KMS-11 (cell line): ENCODE measurements at regions not wholly inside any gene's neighbourhood (a gene's known extent, or its start where the extent isn't known, plus 50 kb on each side); places are given as distances from the start of the nearest gene placed in this dataset.
A peak's percentile ranks its signal among the peaks of the same experiment; 100 is the strongest.

ENCODE experiments used
- H2AFZ ChIP-seq: fragments of 200-600 bp; sonication (generic); 2 replicates; pipeline ENCODE4 v1.6.1; 2016; ENCODE audit warnings: antibody characterized with exemption, mixed run types, low read depth
- H3K27ac ChIP-seq: fragments of 200-600 bp; sonication (generic); 2 replicates; pipeline ENCODE4 v1.6.1; 2016; ENCODE audit warnings: mild to moderate bottlenecking, mixed run types
- H3K27me3 ChIP-seq: fragments of 200-600 bp; sonication (generic); 2 replicates; pipeline ENCODE4 v1.6.1; 2017; ENCODE audit warnings: mild to moderate bottlenecking, low read depth, mixed run types, moderate library complexity; ENCODE audit not compliant: insufficient read depth
- H3K36me3 ChIP-seq: fragments of 200-600 bp; sonication (generic); 2 replicates; pipeline ENCODE4 v1.6.1; 2017; ENCODE audit warnings: mild to moderate bottlenecking, mixed run types; ENCODE audit not compliant: insufficient read depth
- H3K4me1 ChIP-seq: fragments of 200-600 bp; sonication (generic); 2 replicates; pipeline ENCODE4 v1.6.1; 2016; ENCODE audit warnings: mild to moderate bottlenecking, low read depth, mixed run types; ENCODE audit not compliant: poor library complexity, severe bottlenecking
- H3K4me2 ChIP-seq: fragments of 200-600 bp; sonication (generic); 2 replicates; pipeline ENCODE4 v1.7.0; 2016; ENCODE audit warnings: mild to moderate bottlenecking, mixed run types
- H3K4me3 ChIP-seq: fragments of 200-600 bp; sonication (generic); IDR thresholded peaks from 2 replicates; pipeline ENCODE4 v1.6.1; 2017; ENCODE audit warnings: low read depth, low read length, mixed read lengths; ENCODE audit not compliant: insufficient read depth
- H3K79me2 ChIP-seq: fragments of 200-600 bp; sonication (generic); 2 replicates; pipeline ENCODE4 v1.6.1; 2016; ENCODE audit warnings: low read depth, mixed run types; ENCODE audit not compliant: insufficient read depth
- H3K9ac ChIP-seq: fragments of 200-600 bp; sonication (generic); 2 replicates; pipeline ENCODE4 v1.6.1; 2016; ENCODE audit warnings: mild to moderate bottlenecking, mixed run types
- H4K20me1 ChIP-seq: fragments of 200-600 bp; sonication (generic); 2 replicates; pipeline ENCODE4 v1.6.1; 2016; ENCODE audit warnings: mild to moderate bottlenecking, mixed run types; ENCODE audit not compliant: insufficient read depth
- TF ChIP-seq, protein P1 (sequence below): fragments of 200-600 bp; sonication (generic); conservative IDR thresholded peaks from 2 replicates; pipeline ENCODE4 v1.6.1; 2017; ENCODE audit warnings: low read depth, mild to moderate bottlenecking, antibody characterized with exemption, low read length, moderate library complexity, mixed read lengths

DNA sequence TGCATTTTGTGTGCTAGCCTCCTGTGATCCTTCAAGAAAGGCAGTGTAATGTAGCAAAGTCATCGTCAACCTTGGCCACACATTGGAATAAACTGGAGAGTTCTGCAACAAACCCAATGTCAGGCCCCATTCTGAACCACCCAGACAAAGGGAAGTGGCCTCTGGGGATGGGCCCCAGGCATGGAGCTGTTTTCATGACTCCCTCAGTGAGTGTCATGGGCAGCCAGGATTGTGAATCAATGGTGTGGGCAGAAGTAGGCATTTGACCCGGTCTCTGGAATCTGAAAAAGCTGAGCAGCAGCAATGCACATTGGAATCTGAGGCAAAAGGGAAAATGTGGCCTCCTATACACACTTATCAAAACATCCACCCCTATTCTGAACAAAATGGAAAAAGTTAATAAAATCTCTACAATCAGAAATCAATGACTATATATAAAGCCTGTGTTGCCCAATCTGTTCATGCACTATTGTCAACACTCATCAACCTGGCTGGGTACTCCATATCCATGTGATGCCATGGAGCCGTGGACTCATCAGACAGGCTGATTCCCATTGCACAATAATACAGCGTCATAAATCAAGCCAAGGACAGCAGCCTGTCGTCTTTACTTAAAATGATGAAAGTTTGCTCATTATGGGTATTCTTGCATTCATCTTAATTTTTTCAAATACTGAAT lies 134.9 kb upstream of the STMND1 start:
- no peak overlapping the region for H3K4me2 ChIP-seq

DNA sequence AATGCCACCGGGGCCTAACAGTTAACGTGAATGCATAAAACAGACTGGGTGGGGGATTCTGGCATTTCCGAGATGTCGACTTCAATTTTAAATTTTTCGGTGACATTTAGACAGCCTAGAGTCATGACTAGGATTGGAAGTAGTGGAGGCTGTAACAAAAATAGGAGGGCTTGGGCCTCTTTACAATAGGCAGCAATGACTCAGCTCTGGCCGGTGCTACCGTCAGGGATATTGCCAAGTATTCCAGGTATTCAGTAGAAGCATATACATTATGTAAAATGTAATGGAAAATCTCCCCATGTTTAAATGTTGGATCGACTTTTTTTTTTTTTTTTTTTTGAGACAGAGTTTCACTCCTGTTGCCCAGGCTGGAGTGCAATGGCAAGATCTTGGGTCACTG lies 136.2 kb upstream of the STMND1 start:
- Histone ChIP-seq H3K9ac (no peak overlapping the region), H3K4me2 (no peak overlapping the region), H3K4me3 (no peak overlapping the region), H3K79me2 (no peaks in the 10 kb centered on the region), H3K4me1 (no peaks in the 10 kb centered on the region), H3K36me3 (no peaks in the 10 kb centered on the region), H3K27me3 (no peaks in the 10 kb centered on the region), H2AFZ (no peak overlapping the region), H3K27ac (no peak overlapping the region), H4K20me1 (no peaks in the 10 kb centered on the region)
- TF ChIP-seq, protein P1, sequence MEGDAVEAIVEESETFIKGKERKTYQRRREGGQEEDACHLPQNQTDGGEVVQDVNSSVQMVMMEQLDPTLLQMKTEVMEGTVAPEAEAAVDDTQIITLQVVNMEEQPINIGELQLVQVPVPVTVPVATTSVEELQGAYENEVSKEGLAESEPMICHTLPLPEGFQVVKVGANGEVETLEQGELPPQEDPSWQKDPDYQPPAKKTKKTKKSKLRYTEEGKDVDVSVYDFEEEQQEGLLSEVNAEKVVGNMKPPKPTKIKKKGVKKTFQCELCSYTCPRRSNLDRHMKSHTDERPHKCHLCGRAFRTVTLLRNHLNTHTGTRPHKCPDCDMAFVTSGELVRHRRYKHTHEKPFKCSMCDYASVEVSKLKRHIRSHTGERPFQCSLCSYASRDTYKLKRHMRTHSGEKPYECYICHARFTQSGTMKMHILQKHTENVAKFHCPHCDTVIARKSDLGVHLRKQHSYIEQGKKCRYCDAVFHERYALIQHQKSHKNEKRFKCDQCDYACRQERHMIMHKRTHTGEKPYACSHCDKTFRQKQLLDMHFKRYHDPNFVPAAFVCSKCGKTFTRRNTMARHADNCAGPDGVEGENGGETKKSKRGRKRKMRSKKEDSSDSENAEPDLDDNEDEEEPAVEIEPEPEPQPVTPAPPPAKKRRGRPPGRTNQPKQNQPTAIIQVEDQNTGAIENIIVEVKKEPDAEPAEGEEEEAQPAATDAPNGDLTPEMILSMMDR: no peak

More for the DNA sequence above, 134.9 kb upstream of the STMND1 start:
- no peaks in the 10 kb centered on the region for H3K4me1 ChIP-seq
- no peaks in the 10 kb centered on the region for H3K27me3 ChIP-seq
- H3K36me3 ChIP-seq: no peaks in the 10 kb centered on the region
- no peak overlapping the region for H2AFZ ChIP-seq
- TF ChIP-seq, protein P1: no peak
- H4K20me1 ChIP-seq: no peaks in the 10 kb centered on the region
- H3K79me2 ChIP-seq: no peaks in the 10 kb centered on the region
- no peak overlapping the region for H3K9ac ChIP-seq
- H3K27ac ChIP-seq: no peak overlapping the region
- no peak overlapping the region for H3K4me3 ChIP-seq

DNA sequence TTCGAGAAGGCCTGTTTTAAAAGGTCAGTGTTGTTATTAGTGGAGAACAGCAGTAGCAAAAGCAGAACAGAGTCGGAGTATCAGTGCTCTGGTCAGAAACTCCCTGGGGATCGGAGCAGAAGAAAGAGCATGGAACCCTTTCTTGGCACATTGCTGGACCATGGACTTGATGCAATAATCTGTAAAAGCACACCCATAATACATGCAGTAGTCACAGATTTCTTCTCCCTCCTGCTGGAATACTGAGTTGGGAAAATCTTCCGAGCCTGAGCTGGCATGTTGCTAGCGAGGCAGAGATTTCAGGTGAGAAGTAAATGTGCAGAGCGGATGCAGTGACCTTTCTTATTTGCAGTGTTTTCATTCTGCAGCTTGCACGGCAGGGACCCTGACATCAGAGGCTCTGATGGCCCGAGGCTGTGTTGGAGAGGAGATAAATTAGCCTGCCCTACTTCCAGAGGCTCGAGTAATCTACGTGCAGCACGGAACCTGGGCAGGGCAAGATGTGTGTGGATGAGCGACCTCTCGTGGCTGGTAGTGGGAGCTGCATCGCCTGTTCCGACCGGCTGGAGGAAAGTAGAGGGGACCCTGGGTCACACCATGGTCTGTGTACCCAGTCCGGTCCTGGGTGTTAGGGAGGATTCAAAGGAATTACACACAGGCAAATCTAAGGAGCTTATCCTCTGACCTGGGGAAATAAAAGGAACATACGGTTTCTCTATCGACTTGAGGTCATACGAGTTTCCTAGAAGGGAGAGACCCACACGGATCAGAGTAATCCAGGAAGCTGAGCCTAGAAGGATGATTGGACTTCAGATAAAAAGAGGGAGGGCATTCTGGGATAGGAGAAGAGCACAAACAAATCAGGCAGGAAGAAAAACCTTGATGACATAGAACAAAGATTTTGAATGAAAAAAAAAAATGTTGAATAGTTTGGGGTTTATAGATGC lies 137.0 kb upstream of the STMND1 start:
- no peaks in the 10 kb centered on the region for H3K27me3 ChIP-seq
- no peaks in the 10 kb centered on the region for H4K20me1 ChIP-seq
- peak overlapping the region; percentile 23; the same call in 1 of the 2 replicates for H3K4me2 ChIP-seq
- TF ChIP-seq, protein P1: peak; percentile 86
- no peaks in the 10 kb centered on the region for H3K36me3 ChIP-seq
- H3K9ac ChIP-seq: no peak overlapping the region
- no peak overlapping the region for H3K27ac ChIP-seq
- H3K4me3 ChIP-seq: no peak overlapping the region
- H3K4me1 ChIP-seq: no peaks in the 10 kb centered on the region
- no peaks in the 10 kb centered on the region for H3K79me2 ChIP-seq
- H2AFZ ChIP-seq: peak overlapping the region; percentile 48; the same call in 1 of the 2 replicates

DNA sequence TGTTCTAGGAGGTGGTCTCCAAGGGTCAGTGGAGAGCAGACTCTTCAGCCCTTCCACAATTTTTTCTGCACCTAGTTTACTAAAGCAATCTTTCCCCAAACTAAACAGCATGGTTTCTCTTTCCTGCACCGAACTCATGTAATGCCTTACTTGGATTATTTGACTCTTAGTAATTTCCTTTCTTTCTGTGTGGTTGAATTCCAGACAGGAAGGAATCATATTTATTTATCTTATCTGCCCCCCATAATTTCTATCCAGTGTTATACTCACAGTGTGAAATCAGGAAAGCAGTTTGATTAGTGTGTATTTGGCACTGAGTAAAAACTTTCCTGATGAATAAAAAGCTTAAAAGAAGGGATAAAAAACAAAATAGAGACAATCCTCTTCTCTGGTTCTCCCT lies 140.3 kb upstream of the STMND1 start:
- no peaks in the 10 kb centered on the region for H3K4me1 ChIP-seq
- no peaks in the 10 kb centered on the region for H4K20me1 ChIP-seq
- H3K27me3 ChIP-seq: no peaks in the 10 kb centered on the region
- H3K4me3 ChIP-seq: no peak overlapping the region
- H3K4me2 ChIP-seq: no peak overlapping the region
- no peak overlapping the region for H3K27ac ChIP-seq
- H2AFZ ChIP-seq: no peak overlapping the region
- no peaks in the 10 kb centered on the region for H3K36me3 ChIP-seq
- TF ChIP-seq, protein P1: no peak
- H3K79me2 ChIP-seq: no peaks in the 10 kb centered on the region
- no peak overlapping the region for H3K9ac ChIP-seq
